Thyroid gland (tissue), 4 donors: ENCODE measurements at regions not wholly inside any gene's neighbourhood (a gene's known extent, or its start where the extent isn't known, plus 50 kb on each side); places are given as distances from the start of the nearest gene placed in this dataset.

Experiments used
- CTCF ChIP-seq, 6 experiments: fragments of 200-600 bp in 3 of 6; fragments of 450-650 bp in 3 of 6; sonication (generic) in 3 of 6; IDR thresholded peaks; one replicate each; pipeline ENCODE4 v1.5.1; 2016 to 2019; ENCODE audit warnings: antibody characterized with exemption in 6 of 6, mild to moderate bottlenecking in 2 of 6, inconsistent platforms in 1 of 6, moderate library complexity in 1 of 6
- POLR2A ChIP-seq, 2 donors: fragments of 450-650 bp; IDR thresholded peaks; one replicate each; pipeline ENCODE4 v1.6.1; 2017; ENCODE audit warnings: antibody characterized with exemption in 2 of 2, mild to moderate bottlenecking in 2 of 2, moderate library complexity in 1 of 2

GRCh38 chr10:107425931-107426553 is 261.5 kb upstream of the SORCS1 start:
- no peak for TF ChIP-seq CTCF (IDR thresholded peaks at IDR 0.05)
- no peak for TF ChIP-seq POLR2A (IDR thresholded peaks at IDR 0.05)
